ENCODE measurements at regions not wholly inside any gene's neighbourhood (a gene's known extent, or its start where the extent isn't known, plus 50 kb on each side); places are given as distances from the start of the nearest gene placed in this dataset.

DNA sequence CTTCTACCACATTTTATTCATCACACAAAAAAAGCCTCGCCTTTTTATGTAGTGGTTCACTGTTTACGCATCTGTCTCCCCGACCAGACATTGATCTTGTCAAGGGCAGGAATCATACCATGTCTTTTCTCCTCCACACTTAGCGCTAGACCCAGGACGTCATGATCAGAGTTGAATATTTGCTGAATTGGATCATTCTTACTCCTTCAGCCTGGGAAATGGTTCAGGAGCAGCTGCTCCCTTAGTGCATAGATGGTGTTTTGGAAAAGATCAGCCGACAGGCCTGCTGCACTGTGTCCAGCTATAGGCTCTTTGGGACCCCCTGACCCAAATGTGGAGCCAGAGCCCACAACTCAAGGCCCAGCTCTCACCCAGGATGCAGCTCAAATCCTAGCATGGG lies 249.1 kb upstream of the TMEM72 start:
- Histone ChIP-seq H3K27me3 (replicated peaks in 2 of 5; ENCODE audit: control insufficient read depth in 4 of 5, insufficient read depth in 5 of 5, low read length in 4 of 5) (peaks cover 0 to 1% (median 0%) of the 10 kb centered on the region in 5 experiments), H3K4me1 (ENCODE audit: control extremely low read depth in 1 of 4, control insufficient read depth in 4 of 4, insufficient read depth in 4 of 4, low read length in 3 of 4) (no peaks in the 10 kb centered on the region), H3K4me3 (ENCODE audit: control insufficient read depth in 1 of 7, extremely low read depth in 1 of 7, insufficient read depth in 4 of 7, low read depth in 2 of 7, low read length in 6 of 7) (no peak overlapping the region), H3K36me3 (ENCODE audit: control insufficient read depth in 4 of 4, insufficient read depth in 4 of 4, low read length in 3 of 4) (no peaks in the 10 kb centered on the region), H3K9me3 (ENCODE audit: control extremely low read depth in 1 of 5, control insufficient read depth in 4 of 5, insufficient read depth in 2 of 5, low read depth in 1 of 5, low read length in 4 of 5) (no peaks in the 10 kb centered on the region), H3K27ac (ENCODE audit: insufficient read depth in 1 of 2, low read depth in 1 of 2, low read length in 2 of 2, poor library complexity in 1 of 2, severe bottlenecking in 2 of 2) (no peak overlapping the region)
- no peak for DNase-seq
- 95% methylated on average over 6 of the region's 6 CpGs for WGBS (ENCODE audit: insufficient coverage)
- ChIA-PET CTCF (no interaction called here), POLR2A (no interaction called here)

- Histone ChIP-seq H3K4me1 (ENCODE audit: control extremely low read depth in 1 of 4, control insufficient read depth in 4 of 4, insufficient read depth in 4 of 4, low read length in 3 of 4) (no peaks in the 10 kb centered on the region), H3K4me3 (ENCODE audit: control insufficient read depth in 1 of 7, extremely low read depth in 1 of 7, insufficient read depth in 4 of 7, low read depth in 2 of 7, low read length in 6 of 7) (no peak overlapping the region), H3K36me3 (ENCODE audit: control insufficient read depth in 4 of 4, insufficient read depth in 4 of 4, low read length in 3 of 4) (no peaks in the 10 kb centered on the region), H3K9me3 (ENCODE audit: control extremely low read depth in 1 of 5, control insufficient read depth in 4 of 5, insufficient read depth in 2 of 5, low read depth in 1 of 5, low read length in 4 of 5) (peaks cover 0 to 15% (median 6%) of the 10 kb centered on the region in 5 experiments), H3K27ac (ENCODE audit: insufficient read depth in 1 of 2, low read depth in 1 of 2, low read length in 2 of 2, poor library complexity in 1 of 2, severe bottlenecking in 2 of 2) (no peak overlapping the region), H3K27me3 (replicated peaks in 2 of 5; ENCODE audit: control insufficient read depth in 4 of 5, insufficient read depth in 5 of 5, low read length in 4 of 5) (no peaks in the 10 kb centered on the region)
- DNase-seq = no peak
- POLR2A ChIA-PET = no interaction called here
- CTCF ChIA-PET = no interaction called here
Measured at GRCh38 chr10:44668336-44668735, 242.8 kb upstream of the TMEM72 start.

DNA sequence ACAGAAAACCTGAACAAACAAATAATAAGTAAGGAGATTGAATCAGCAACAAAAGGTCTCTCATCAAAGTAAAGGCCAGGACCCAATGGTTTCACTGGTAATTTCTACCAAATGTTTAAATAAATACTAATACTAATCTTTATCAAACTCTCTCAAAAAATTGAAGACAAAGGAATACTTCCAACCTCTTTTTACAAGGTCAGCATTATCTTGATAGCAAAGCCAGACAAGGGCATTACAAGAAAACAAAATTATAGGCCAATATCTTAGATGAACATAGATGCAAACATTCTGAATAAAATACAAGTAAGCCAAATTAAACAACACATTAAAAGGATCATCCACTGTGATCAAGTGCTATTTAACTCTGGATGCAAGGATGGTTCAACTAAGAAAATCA lies 239.8 kb upstream of the TMEM72 start:
- H3K9me3 ChIP-seq (ENCODE audit: control extremely low read depth in 1 of 5, control insufficient read depth in 4 of 5, insufficient read depth in 2 of 5, low read depth in 1 of 5, low read length in 4 of 5) = peaks cover 0 to 15% (median 6%) of the 10 kb centered on the region in 5 experiments
- no peak overlapping the region for H3K4me3 ChIP-seq (ENCODE audit: control insufficient read depth in 1 of 7, extremely low read depth in 1 of 7, insufficient read depth in 4 of 7, low read depth in 2 of 7, low read length in 6 of 7)
- DNase-seq = no peak
- no peaks in the 10 kb centered on the region for H3K36me3 ChIP-seq (ENCODE audit: control insufficient read depth in 4 of 4, insufficient read depth in 4 of 4, low read length in 3 of 4)
- no peaks in the 10 kb centered on the region for H3K27me3 ChIP-seq (replicated peaks in 2 of 5; ENCODE audit: control insufficient read depth in 4 of 5, insufficient read depth in 5 of 5, low read length in 4 of 5)
- CTCF ChIA-PET = no interaction called here
- no peak overlapping the region for H3K27ac ChIP-seq (ENCODE audit: insufficient read depth in 1 of 2, low read depth in 1 of 2, low read length in 2 of 2, poor library complexity in 1 of 2, severe bottlenecking in 2 of 2)
- POLR2A ChIA-PET = no interaction called here
- no peaks in the 10 kb centered on the region for H3K4me1 ChIP-seq (ENCODE audit: control extremely low read depth in 1 of 4, control insufficient read depth in 4 of 4, insufficient read depth in 4 of 4, low read length in 3 of 4)

- no peak overlapping the region for H3K4me3 ChIP-seq (ENCODE audit: control insufficient read depth in 1 of 7, extremely low read depth in 1 of 7, insufficient read depth in 4 of 7, low read depth in 2 of 7, low read length in 6 of 7)
- no peak overlapping the region for H3K27ac ChIP-seq (ENCODE audit: insufficient read depth in 1 of 2, low read depth in 1 of 2, low read length in 2 of 2, poor library complexity in 1 of 2, severe bottlenecking in 2 of 2)
- no peaks in the 10 kb centered on the region for H3K36me3 ChIP-seq (ENCODE audit: control insufficient read depth in 4 of 4, insufficient read depth in 4 of 4, low read length in 3 of 4)
- H3K27me3 ChIP-seq (replicated peaks in 2 of 5; ENCODE audit: control insufficient read depth in 4 of 5, insufficient read depth in 5 of 5, low read length in 4 of 5) = no peaks in the 10 kb centered on the region
- no peak for DNase-seq
- ChIA-PET POLR2A (no interaction called here), CTCF (no interaction called here)
- H3K9me3 ChIP-seq (ENCODE audit: control extremely low read depth in 1 of 5, control insufficient read depth in 4 of 5, insufficient read depth in 2 of 5, low read depth in 1 of 5, low read length in 4 of 5) = peaks cover 0 to 4% (median under 1%) of the 10 kb centered on the region in 5 experiments
- WGBS (ENCODE audit: insufficient coverage) = 74% methylated on average over 3 of the region's 3 CpGs
- no peaks in the 10 kb centered on the region for H3K4me1 ChIP-seq (ENCODE audit: control extremely low read depth in 1 of 4, control insufficient read depth in 4 of 4, insufficient read depth in 4 of 4, low read length in 3 of 4)
Measured at GRCh38 chr10:44673245-44673983, 237.7 kb upstream of the TMEM72 start.

GRCh38 chr10:44674536-44675386 lies 236.4 kb upstream of the TMEM72 start:
- CTCF ChIA-PET = no interaction called here
- no peaks in the 10 kb centered on the region for H3K36me3 ChIP-seq (ENCODE audit: control insufficient read depth in 4 of 4, insufficient read depth in 4 of 4, low read length in 3 of 4)
- no peaks in the 10 kb centered on the region for H3K27me3 ChIP-seq (replicated peaks in 2 of 5; ENCODE audit: control insufficient read depth in 4 of 5, insufficient read depth in 5 of 5, low read length in 4 of 5)
- H3K4me3 ChIP-seq (ENCODE audit: control insufficient read depth in 1 of 7, extremely low read depth in 1 of 7, insufficient read depth in 4 of 7, low read depth in 2 of 7, low read length in 6 of 7) = no peak overlapping the region
- no peaks in the 10 kb centered on the region for H3K4me1 ChIP-seq (ENCODE audit: control extremely low read depth in 1 of 4, control insufficient read depth in 4 of 4, insufficient read depth in 4 of 4, low read length in 3 of 4)
- POLR2A ChIA-PET = no interaction called here
- no peak overlapping the region for H3K27ac ChIP-seq (ENCODE audit: insufficient read depth in 1 of 2, low read depth in 1 of 2, low read length in 2 of 2, poor library complexity in 1 of 2, severe bottlenecking in 2 of 2)
- 88% methylated on average over 1 of the region's 6 CpGs for WGBS (ENCODE audit: insufficient coverage)
- peaks cover 0 to 1% (median 0%) of the 10 kb centered on the region in 5 experiments for H3K9me3 ChIP-seq (ENCODE audit: control extremely low read depth in 1 of 5, control insufficient read depth in 4 of 5, insufficient read depth in 2 of 5, low read depth in 1 of 5, low read length in 4 of 5)
- no peak for DNase-seq

DNA sequence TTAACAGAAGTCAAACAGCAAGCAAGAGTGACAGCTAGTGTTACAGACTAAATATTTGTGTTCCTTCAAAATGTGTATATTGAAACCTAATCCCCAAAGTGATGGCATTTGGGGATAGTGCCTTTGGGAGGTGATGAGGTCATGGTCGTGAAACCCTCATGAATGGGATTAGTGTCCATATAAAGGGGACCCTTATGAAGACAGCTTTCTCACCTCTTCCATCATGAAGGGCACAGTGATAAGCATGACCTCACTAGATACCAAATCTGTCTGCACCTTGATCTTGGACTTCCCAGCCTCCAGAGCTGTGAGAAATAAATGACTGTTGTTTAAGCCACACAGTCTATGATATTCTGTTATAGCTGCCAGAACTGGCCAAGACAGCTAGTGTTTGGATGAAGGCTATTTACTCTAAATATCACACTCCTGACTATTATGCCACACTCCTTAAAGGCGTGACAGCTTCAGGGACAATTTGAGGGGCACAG lies 235.7 kb upstream of the TMEM72 start:
- CTCF ChIA-PET = no interaction called here
- H3K4me3 ChIP-seq (ENCODE audit: control insufficient read depth in 1 of 7, extremely low read depth in 1 of 7, insufficient read depth in 4 of 7, low read depth in 2 of 7, low read length in 6 of 7) = no peak overlapping the region
- H3K36me3 ChIP-seq (ENCODE audit: control insufficient read depth in 4 of 4, insufficient read depth in 4 of 4, low read length in 3 of 4) = no peaks in the 10 kb centered on the region
- no peak for DNase-seq
- H3K9me3 ChIP-seq (ENCODE audit: control extremely low read depth in 1 of 5, control insufficient read depth in 4 of 5, insufficient read depth in 2 of 5, low read depth in 1 of 5, low read length in 4 of 5) = peaks cover 0 to 1% (median 0%) of the 10 kb centered on the region in 5 experiments
- no peaks in the 10 kb centered on the region for H3K27me3 ChIP-seq (replicated peaks in 2 of 5; ENCODE audit: control insufficient read depth in 4 of 5, insufficient read depth in 5 of 5, low read length in 4 of 5)
- no peaks in the 10 kb centered on the region for H3K4me1 ChIP-seq (ENCODE audit: control extremely low read depth in 1 of 4, control insufficient read depth in 4 of 4, insufficient read depth in 4 of 4, low read length in 3 of 4)
- no peak overlapping the region for H3K27ac ChIP-seq (ENCODE audit: insufficient read depth in 1 of 2, low read depth in 1 of 2, low read length in 2 of 2, poor library complexity in 1 of 2, severe bottlenecking in 2 of 2)
- POLR2A ChIA-PET = no interaction called here
- WGBS (ENCODE audit: insufficient coverage) = 75% methylated on average over 1 of the region's 2 CpGs

DNA sequence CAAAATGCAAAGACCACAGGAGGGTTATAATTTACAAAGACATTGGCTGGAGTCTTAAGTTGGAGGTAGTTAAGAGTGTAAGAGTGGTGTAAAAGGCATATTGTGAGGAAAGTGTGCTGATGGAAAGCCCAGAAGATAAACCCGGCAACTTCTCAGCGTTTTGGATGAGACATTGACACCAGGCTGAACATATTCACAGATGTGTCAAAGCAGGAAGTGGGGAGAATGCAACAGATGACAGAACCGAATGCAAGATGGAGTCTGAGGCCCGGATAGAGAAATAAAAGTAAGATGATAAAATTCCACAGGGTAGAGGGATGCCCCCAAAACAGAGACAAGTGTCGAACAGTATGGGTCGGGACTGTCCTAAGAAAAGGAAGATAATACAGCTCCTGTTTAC lies 230.4 kb upstream of the TMEM72 start:
- ChIA-PET POLR2A (no interaction called here), CTCF (no interaction called here)
- no peak for DNase-seq
- 93% methylated on average over 4 of the region's 6 CpGs for WGBS (ENCODE audit: insufficient coverage)
- no peak overlapping the region for H3K4me3 ChIP-seq (ENCODE audit: control insufficient read depth in 1 of 7, extremely low read depth in 1 of 7, insufficient read depth in 4 of 7, low read depth in 2 of 7, low read length in 6 of 7)
- H3K27ac ChIP-seq (ENCODE audit: insufficient read depth in 1 of 2, low read depth in 1 of 2, low read length in 2 of 2, poor library complexity in 1 of 2, severe bottlenecking in 2 of 2) = no peak overlapping the region
- H3K4me1 ChIP-seq (ENCODE audit: control extremely low read depth in 1 of 4, control insufficient read depth in 4 of 4, insufficient read depth in 4 of 4, low read length in 3 of 4) = no peaks in the 10 kb centered on the region
- no peaks in the 10 kb centered on the region for H3K9me3 ChIP-seq (ENCODE audit: control extremely low read depth in 1 of 5, control insufficient read depth in 4 of 5, insufficient read depth in 2 of 5, low read depth in 1 of 5, low read length in 4 of 5)
- H3K27me3 ChIP-seq (replicated peaks in 2 of 5; ENCODE audit: control insufficient read depth in 4 of 5, insufficient read depth in 5 of 5, low read length in 4 of 5) = no peaks in the 10 kb centered on the region
- no peaks in the 10 kb centered on the region for H3K36me3 ChIP-seq (ENCODE audit: control insufficient read depth in 4 of 4, insufficient read depth in 4 of 4, low read length in 3 of 4)
